Smooth muscle cell of the brain vasculature (primary cell): ENCODE measurements at regions not wholly inside any gene's neighbourhood (a gene's known extent, or its start where the extent isn't known, plus 50 kb on each side); places are given as distances from the start of the nearest gene placed in this dataset.

ENCODE experiments used
- DNase-seq: peaks from one replicate; pipeline ENCODE4 v3.0.0-alpha.2; 2012; ENCODE audit warnings: low read depth, low spot score

DNA sequence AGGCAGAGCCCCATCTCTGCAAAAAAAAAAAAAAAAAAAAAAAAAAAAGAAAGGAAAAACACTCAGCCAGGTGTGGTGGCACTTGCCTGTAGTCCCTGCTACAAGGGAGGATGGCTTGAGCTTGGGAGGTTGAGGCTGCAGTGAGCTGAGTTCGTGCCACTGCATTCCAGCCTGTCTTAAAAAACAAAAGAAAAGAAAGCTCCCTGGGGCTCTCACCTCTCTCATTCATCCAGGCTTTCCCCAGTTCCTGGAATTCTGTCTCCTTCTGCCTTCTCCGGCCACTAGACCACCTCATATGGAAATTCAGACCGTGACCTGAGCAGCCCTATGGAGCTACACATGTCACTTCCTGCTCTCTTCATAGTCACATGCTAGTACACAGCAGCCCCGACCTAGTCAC lies 101.1 kb upstream of the TAB2 start:
- no peak for DNase-seq

DNA sequence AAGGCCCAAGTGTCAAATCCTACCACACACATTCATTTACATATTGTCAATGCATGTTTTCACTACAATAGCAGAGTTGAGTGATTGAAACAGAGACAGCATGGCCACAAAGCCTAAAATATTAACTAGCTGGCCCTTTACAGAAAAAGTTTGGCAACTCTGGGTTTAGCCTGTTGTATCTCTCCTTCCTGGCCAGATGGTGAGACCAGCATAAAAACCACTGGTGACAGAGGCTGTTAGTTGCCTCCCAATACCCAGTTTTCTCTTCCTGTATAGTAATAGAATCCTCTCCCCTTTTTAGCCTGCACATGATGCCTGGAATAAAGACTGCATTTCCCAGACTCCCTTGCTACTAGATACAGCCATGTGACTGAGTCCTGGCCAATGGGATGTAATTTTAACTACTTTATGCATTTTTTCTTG lies 100.0 kb upstream of the TAB2 start:
- DNase-seq, result no peak

DNA sequence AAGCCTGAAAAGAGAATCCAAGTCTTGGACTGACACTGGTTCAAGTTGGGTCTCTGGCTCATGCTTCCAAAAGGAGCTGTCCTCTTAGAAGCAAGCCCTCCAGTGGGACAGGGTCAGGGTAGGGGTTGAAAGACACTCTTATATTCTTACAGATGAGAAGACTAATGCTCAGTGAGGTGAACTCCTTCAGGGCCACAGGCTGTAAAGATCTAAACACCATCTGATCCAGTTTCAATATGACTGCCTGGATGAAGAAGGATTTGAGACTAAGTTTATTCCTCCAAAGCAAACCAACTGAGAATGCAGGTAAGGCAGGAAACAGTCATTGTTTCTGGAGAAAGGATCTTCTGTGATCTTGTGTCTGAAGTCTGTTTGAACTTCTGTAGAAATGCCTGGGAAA lies 99.0 kb upstream of the TAB2 start:
- no peak for DNase-seq

DNA sequence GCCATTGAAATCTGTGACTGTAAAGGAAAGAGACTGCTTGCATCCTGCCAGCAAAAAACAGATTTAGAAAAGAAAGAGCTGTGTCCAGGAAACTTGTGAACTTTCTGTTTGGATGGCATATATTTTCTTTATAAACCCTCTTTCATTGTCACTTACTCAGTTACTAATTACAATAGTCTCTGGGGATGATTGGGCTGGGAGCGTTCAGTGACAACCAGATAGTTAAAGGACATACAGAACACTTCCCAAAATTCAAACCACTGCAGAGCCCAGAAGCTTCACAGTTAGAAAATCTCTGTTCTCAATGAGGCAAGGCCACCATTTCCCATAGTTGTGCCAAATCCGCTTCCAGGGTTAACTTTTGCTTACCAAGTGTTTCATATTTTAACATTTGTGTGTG lies 98.6 kb upstream of the TAB2 start:
- DNase-seq, result no peak

DNA sequence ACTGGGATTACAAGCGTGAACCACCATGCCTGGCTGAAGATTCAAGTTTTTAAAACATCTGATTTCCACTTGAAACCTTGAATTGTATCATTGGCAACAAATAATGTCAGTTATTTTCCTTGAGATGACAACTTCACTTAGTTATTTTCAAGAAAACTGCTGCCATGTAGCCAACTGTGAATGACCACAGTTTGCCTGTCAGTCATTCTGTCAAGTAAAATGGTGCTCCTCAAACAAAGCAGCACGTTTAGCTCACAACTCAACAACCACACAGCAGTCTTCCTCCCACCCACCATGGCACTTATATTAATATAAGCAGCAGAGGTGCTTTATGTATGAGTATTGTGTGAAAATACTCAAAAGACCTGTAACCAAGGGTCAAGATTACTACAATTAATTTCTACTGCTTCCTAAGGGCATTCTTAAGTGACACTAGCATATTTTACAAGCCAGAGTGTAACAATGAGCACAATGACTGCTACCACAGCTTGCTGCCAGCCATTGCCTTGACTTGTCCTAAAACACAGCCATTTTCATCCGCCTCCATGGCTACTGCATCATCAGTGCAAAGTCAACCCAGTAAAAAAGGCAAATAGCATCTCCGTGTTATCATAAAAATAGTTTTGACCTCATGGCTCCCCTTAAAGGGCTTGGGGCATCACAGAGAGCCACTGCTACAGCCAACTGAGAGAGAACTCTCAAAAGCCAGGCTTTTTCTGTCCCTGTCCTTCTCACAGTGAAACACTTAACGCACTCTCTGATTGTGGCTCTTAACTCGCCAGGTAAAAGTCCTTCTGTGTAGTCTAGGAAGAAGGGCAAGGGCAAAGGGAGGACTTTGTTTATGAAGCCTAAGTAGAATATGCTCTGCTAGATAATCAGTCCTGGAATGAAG lies 96.4 kb upstream of the TAB2 start:
- DNase-seq, result no peak

DNA sequence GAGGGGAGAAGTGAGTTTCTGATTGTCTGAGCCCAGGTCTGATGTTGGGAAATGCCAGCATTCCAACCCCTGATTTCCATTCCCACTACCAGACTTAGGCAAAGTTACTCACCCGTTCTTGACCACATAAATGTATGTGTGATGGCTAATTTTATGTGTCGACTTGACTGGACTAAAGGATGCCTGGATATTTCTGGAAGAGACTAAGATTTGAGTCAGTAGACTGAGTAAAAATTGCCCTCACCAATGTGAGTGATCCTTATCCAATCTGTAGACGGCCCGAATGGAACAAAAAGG lies 95.8 kb upstream of the TAB2 start:
- no peak for DNase-seq

DNA sequence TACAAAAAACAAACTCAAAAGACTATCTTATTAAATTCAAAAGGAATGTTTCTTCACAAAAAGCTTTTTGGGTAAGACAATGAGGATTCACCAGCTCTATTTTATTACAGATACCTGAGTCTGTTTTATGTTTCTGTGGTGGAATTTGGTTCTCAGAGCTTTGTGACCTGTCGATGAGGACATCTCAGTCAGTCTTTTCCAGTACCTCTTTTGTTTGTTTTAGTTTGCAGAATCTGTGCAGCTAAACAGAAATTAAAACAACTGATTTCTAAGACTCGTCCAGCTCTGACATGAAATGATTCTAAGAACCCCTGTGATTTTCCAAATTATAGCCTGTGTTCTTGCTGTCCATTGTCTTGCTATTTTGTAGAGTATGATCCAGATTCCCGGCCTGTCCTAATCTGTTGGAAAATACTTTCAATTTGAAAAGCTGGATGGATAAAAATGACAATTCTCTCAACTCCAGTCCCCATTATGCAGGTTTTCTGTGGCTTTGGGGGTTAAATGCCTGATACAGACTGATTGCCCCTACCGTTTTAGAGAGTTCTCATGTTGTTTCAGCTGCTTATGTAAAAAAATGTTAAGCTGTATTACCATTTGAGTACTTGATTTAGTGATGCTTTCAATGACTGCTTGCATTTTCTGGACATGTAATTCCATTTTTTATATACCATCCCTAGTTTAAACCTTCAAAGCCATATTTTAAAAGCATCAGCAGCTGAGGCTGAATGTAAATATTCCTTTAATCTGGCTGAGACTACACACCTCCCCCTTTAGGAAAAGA lies 94.2 kb upstream of the TAB2 start:
- DNase-seq, result no peak

DNA sequence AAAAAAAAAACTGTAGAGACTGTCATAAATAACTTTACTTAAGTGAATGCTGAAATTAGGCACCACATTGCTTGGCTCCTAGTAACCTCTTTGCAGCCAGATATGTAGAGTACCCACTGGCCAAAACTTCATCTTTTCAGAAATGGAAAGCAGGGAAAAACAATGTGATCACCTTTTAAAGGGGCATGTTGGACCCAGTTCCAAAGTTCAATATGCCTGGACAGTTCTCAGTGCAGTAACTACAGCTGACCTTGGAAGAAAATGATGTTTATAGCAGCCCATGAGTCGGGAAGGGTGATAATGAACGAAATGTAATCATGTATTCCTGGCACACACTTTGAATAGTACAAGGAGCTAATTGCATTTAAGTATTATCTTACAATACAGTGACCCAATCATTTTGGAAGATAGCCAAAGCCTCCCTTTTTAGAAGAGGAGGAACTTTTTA lies 93.6 kb upstream of the TAB2 start:
- no peak for DNase-seq

DNA sequence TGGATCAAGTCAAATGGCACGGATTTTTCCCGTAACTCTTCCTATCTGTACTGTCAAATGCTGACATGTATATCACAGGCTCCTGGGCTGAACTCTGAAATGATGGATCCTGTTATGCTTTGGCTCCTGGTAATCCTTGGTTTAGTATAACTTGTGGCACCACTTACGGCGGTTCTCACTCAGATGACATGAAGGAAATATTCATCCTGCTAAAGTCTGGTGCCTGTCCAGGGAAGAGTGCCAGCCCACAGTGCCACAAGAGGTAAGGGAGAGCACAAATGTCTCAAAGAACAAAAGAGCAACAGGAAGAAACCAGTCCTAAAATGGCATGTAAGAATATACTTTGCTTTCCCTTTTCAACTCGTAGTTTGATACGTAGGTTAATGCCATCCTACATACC lies 93.1 kb upstream of the TAB2 start:
- DNase-seq, result no peak

DNA sequence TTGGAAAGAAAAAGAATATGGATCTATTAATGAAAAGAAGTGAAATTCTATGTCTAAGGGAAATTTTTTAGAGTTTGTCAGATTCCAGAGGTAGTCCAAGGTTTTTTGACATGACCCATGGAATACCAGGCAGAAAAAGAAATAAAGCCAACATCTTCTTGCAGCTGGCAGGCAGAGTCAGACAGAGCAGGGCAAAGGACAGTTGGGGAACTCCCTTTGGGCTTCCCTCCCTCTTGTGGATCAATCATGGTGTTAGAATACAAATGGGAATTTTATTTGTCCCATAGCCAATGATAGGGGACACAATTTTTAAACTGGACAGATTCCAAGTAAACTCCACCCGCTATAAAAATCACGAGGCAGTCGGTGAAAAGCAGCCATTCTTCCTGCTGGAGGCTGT lies 92.1 kb upstream of the TAB2 start:
- no peak for DNase-seq

DNA sequence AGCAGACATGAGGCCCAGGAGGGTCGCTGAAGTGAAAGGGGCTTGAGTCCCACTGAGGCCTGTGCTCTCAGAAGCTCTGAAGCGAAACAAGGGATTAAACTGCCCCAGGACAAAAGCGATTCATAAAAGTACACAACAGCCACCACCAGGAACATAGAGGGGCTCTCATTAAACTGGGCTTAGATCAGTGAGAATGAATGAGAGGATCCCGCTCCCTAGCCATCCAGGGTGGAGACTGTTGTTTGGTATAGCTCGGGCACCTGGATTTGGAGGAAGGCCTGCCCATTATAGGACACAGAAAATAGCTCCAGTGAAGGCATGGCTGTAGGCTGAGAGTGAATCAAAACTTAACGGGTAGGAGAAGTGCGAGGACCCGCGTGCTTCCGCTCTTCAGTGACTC lies 91.6 kb upstream of the TAB2 start:
- DNase-seq, result no peak

DNA sequence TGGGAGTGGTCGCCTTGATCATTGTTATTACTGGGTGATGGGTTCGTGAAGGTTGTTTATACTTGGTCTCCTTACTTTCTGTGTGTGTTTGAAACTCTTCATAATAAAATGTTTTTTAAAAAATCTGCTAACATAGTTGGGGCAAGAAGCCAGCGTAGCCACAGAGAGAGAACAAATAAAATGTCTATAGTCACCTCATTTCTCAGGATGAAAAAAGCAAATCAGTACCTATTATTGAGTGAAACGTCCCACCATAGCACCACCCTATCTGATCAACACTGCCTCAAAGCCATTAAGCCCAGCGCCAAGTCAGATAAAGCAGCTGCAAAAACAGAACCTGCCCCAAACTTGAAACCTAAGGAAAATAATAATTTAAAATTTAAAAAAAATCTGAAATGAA lies 89.7 kb upstream of the TAB2 start:
- DNase-seq, result no peak

DNA sequence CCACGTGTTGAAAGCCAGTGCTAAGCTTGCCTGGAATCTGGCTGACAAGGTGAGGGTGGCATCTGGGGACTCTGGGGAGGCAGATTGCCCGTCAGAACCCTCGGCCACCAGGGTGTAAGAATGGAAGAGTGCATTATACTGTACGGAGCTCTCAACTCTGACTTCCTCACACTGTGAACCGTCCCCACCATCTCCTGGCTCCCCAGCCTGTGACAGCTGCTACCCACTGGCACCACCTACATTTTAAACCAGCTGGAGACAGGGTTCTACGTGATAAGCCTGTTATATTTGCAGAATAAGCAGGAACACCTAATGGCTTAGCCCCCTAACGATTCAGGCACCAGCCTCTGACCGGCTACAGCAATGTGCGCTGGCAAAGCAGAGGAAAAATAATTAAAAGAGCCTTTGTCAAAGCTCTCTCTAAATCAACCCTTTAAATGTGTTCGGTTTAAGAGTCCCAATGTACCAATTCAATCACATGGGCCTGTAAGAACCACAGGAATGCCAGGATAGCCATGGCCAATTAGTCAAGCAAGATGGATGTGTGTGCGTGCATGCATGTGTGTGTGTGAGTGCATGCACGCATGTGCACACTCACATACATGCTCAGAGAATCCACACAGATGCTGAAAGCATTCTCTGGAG lies 89.1 kb upstream of the TAB2 start:
- no peak for DNase-seq

DNA sequence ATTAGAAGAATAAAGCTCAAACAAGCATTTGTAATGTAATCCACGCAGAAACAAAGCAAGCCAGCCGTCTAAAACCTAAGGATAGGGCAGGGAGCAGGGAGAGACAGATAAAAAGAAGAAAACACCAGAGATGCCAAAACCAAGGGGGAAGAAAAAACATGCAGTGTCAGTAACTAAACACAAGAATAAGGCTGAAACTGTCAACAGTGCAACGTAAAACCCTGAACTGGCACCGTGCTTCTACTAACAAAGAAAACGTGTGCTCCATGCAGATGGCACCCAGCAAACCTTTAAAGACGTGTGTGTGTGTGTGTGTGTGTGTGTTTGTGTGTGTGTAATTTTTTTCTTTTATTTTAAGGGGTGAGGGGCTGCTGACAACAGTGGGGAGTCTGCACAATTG lies 88.4 kb upstream of the TAB2 start:
- no peak for DNase-seq

DNA sequence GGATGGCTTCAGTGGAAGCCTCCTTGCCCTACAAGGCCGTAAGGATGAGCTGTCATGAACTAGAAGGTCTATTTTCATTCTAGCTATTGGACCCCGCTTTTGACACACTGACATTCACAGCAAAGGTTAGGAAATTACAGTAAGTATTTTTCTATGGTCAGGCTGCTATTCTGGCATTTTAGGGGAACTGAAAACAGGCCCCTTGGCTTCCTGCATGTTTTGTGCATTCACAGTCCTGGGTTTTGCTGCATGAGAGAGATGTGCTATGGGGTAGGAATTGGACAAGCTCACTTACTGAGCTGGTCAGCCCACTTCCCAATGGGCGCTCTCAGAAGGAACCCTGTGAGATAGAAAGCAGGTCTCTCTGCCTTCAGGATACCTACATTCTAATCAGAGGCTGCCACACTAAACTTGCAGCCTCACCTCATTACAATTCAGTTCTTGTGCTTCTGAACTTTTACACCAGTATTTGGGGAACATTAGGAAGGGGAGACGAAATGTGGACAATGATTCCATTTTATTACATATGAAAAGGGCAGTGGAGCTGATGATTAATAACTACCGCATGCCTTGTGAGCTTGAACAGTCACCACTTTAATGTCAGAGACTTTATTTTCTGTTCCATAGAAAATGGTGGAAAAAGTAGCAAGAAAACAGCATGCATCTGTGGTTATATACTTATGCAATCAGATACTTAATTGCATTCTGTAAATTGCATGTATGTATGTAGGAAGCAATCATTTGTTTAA lies 86.6 kb upstream of the TAB2 start:
- DNase-seq, result no peak

DNA sequence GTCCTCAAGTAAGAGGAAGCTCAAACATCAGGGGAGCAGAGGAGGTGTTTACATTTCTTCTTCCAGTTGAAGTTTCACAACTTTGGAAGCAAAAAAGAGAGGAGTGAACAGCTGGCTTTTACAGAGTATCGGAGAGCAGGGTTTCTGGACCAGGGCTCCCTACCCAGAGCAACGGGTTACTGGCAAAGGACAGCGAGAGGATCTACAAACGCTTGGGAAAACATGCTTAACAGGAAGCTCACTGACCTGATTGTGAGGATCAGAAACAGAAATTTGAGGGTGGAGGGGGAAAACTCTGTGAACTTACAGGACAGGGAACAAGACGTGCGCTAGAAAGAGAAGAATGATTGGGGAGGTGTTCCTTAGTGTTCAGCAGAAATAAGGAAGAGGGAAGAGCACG lies 85.7 kb upstream of the TAB2 start:
- DNase-seq, result peak; percentile 67

DNA sequence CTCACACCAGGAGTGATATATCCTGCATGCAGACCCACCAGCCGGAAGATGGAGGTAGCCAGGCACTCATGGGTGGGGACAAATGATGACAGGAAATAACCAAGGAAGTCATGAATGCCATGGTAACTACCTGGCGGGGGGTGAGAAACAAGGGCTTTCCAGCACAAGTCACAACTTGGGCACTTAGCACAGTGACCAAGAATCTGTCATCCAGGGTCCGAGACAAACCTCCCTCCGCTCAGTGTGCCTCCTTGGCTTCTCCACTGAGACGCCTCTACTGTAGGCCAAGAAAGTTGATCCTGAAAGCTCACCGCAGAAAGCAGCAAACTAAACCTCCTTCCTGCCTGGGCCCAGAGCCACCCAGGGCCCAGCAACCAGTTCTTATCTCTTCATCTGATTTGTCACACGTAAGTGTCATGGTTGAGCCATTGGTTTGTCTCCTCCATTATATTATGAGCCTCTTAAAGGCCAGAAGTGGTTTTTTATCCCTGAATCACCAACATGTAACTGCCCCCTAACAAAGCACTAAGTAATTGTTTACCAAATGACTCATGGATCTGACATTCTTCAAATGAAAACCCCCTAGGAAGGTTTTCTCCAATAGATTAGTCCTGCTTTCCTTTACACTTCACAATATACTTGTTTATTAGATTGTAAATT lies 84.3 kb upstream of the TAB2 start:
- peak; percentile 45 for DNase-seq

DNA sequence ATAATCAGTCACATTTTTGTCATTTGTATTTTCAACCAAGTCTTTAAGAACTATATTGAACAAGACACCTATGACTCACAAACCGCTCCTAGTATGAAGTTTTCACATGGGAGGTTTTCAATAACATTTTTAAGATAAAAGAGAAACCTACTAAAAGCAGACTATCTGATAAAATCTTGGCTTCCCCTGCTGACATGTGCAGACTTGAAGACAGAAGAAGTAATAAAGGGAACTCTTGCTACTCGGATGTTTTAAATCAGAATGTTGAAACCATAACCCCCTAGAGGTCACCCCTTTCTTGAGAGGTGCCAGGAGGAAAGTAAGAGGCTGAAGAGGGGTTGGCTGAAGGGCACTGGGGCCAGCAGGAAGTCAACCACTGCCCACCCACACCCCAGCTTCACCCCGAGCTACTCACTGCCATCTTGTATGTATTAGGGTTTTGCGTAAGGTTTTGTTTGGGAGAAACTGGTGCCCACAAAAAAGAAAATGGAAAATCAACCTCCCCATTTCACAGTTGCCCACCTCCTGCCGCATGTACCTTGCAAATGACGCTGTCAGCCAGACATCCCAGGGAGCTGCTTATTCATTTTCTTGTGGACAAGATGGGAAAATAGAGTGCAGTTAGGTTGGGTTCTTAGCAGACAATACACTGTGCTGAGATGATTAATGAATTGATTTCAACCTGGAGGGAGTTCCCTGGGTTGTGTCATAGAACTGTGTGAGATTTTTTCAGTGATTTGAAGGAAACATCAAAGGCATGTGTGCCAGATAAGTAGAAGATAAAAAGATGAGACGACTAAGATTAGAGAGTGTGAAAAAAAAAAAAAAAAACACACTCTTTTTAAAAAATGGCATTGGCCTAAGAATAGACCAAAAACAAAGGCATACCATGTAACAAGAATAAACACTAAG lies 83.2 kb upstream of the TAB2 start:
- no peak for DNase-seq

DNA sequence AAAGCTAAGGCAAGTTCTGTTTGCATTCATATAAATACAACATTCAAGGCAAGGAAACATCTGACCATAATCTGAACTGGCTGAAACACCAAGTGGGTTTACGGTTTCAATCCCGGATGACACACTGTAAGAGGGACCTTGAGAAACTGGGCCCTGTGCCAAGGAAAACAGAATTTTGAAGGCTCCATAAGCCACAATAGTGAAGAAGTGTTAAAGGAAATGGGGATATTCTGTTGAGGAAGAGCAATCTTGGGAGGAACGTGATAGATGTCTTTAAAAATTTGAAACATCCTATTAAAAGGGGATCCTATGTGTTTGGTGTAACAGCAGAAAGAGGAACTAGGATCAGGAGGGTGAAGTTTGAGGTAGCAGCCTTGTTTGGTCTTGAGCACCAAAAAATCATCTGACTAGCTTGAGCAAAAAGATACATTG lies 82.4 kb upstream of the TAB2 start:
- peak; percentile 94 for DNase-seq

DNA sequence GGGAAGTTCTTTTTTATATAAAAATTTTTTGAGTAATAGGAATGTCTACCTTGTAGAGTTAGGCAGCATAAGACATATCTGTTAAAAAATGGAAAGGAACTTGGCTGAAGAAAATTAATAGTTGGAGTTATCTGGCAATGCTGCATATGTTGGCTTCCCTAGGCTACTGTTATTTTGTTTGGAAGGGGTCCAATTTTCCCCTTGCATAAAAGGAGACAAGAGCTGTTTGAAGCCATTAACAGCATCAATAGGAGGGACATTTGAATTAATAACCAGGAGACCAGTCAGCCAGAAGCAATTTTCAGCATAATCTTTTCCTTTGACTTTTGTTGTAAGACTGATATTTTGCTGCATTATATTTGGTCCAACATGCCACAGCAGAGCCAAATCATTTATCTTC lies 80.9 kb upstream of the TAB2 start:
- peak; percentile 52 for DNase-seq
